Hematopoietic multipotent progenitor cell treated with erythropoietin and hydrocortisone succinate and interleukin-3 and kit ligand, for 15 days (in vitro differentiated cells): ENCODE measurements at regions not wholly inside any gene's neighbourhood (a gene's known extent, or its start where the extent isn't known, plus 50 kb on each side); places are given as distances from the start of the nearest gene placed in this dataset.

Source experiments
- DNase-seq: peaks from one replicate; pipeline ENCODE4 v3.0.0-alpha.2; 2015; ENCODE audit warnings: low spot score

- no peak for DNase-seq
These were observed 619.0 kb downstream of the SOX6 start for GRCh38 chr11:15737320-15737719.

- no peak for DNase-seq
These were observed 617.4 kb downstream of the SOX6 start for GRCh38 chr11:15738931-15739330.

- DNase-seq, result no peak
These were observed 613.5 kb downstream of the SOX6 start for GRCh38 chr11:15742626-15743519.

GRCh38 chr11:15744693-15745092 is 611.7 kb downstream of the SOX6 start:
- no peak for DNase-seq

- DNase-seq, result no peak
These were observed 611.1 kb downstream of the SOX6 start for GRCh38 chr11:15745266-15745665.

GRCh38 chr11:15747671-15748070 is 608.7 kb downstream of the SOX6 start:
- DNase-seq, result no peak

- DNase-seq, result no peak
These were observed 608.2 kb downstream of the SOX6 start for GRCh38 chr11:15748132-15748531.

GRCh38 chr11:15748741-15749140 is 607.6 kb downstream of the SOX6 start:
- DNase-seq, result no peak

GRCh38 chr11:15750535-15751308 is 605.6 kb downstream of the SOX6 start:
- DNase-seq, result no peak

GRCh38 chr11:15754221-15754620 is 602.1 kb downstream of the SOX6 start:
- no peak for DNase-seq

GRCh38 chr11:15757048-15757698 is 599.2 kb downstream of the SOX6 start:
- no peak for DNase-seq

- DNase-seq, result no peak
These were observed 597.4 kb downstream of the SOX6 start for GRCh38 chr11:15758857-15759465.

- DNase-seq, result no peak
These were observed 595.1 kb downstream of the SOX6 start for GRCh38 chr11:15761235-15761634.

GRCh38 chr11:15764326-15764725 is 592.0 kb downstream of the SOX6 start:
- no peak for DNase-seq

- no peak for DNase-seq
These were observed 591.4 kb downstream of the SOX6 start for GRCh38 chr11:15764948-15765347.

GRCh38 chr11:15765530-15765929 is 590.8 kb downstream of the SOX6 start:
- DNase-seq, result no peak

GRCh38 chr11:15768321-15768720 is 588.0 kb downstream of the SOX6 start:
- no peak for DNase-seq

GRCh38 chr11:15769203-15769602 is 587.1 kb downstream of the SOX6 start:
- DNase-seq, result no peak

- peak; percentile 21 for DNase-seq
These were observed 585.4 kb downstream of the SOX6 start for GRCh38 chr11:15770798-15771414.

- no peak for DNase-seq
These were observed 583.8 kb downstream of the SOX6 start for GRCh38 chr11:15772547-15772946.

GRCh38 chr11:15772981-15773380 is 583.4 kb downstream of the SOX6 start:
- DNase-seq, result no peak
